ENCODE measurements at regions not wholly inside any gene's neighbourhood (a gene's known extent, or its start where the extent isn't known, plus 50 kb on each side); places are given as distances from the start of the nearest gene placed in this dataset.
"Not testable (repeated sequence)": the region's sequence is repeated elsewhere in the genome, so short reads cannot be mapped to it uniquely, and the experiment has no call there.

GRCh38 chr6:134632024-134632423 is 314.1 kb upstream of the SGK1 start:
- no peak overlapping the region for H3K4me3 ChIP-seq (ENCODE audit: low read length)
- DNase-seq (ENCODE audit: low read depth, low spot score), result no peak

GRCh38 chr6:134631398-134631924 is 313.5 kb upstream of the SGK1 start:
- H3K4me3 ChIP-seq (ENCODE audit: low read length), result no peak overlapping the region
- DNase-seq (ENCODE audit: low read depth, low spot score), result no peak

GRCh38 chr6:134630508-134631121 is 312.7 kb upstream of the SGK1 start:
- no peak overlapping the region for H3K4me3 ChIP-seq (ENCODE audit: low read length)
- DNase-seq (ENCODE audit: low read depth, low spot score), result no peak

GRCh38 chr6:134628154-134628553 is 310.2 kb upstream of the SGK1 start:
- DNase-seq (ENCODE audit: low read depth, low spot score), result no peak
- no peak overlapping the region for H3K4me3 ChIP-seq (ENCODE audit: low read length)

GRCh38 chr6:134627707-134628106 is 309.8 kb upstream of the SGK1 start:
- no peak overlapping the region for H3K4me3 ChIP-seq (ENCODE audit: low read length)
- no peak for DNase-seq (ENCODE audit: low read depth, low spot score)

GRCh38 chr6:134626589-134626988 is 308.7 kb upstream of the SGK1 start:
- DNase-seq (ENCODE audit: low read depth, low spot score), result no peak
- no peak overlapping the region for H3K4me3 ChIP-seq (ENCODE audit: low read length)

- no peak overlapping the region for H3K4me3 ChIP-seq (ENCODE audit: low read length)
- no peak for DNase-seq (ENCODE audit: low read depth, low spot score)
These were observed 308.2 kb upstream of the SGK1 start for GRCh38 chr6:134626086-134626485.

- DNase-seq (ENCODE audit: low read depth, low spot score), result no peak
- H3K4me3 ChIP-seq (ENCODE audit: low read length), result no peak overlapping the region
These were observed 306.9 kb upstream of the SGK1 start for GRCh38 chr6:134624781-134625180.

- H3K4me3 ChIP-seq (ENCODE audit: low read length), result no peak overlapping the region
- no peak for DNase-seq (ENCODE audit: low read depth, low spot score)
These were observed 305.5 kb upstream of the SGK1 start for GRCh38 chr6:134623401-134623800.

- no peak for DNase-seq (ENCODE audit: low read depth, low spot score)
- H3K4me3 ChIP-seq (ENCODE audit: low read length), result no peak overlapping the region
These were observed 304.7 kb upstream of the SGK1 start for GRCh38 chr6:134622382-134623173.

- DNase-seq (ENCODE audit: low read depth, low spot score), result no peak
- no peak overlapping the region for H3K4me3 ChIP-seq (ENCODE audit: low read length)
These were observed 303.9 kb upstream of the SGK1 start for GRCh38 chr6:134621858-134622257.

- H3K4me3 ChIP-seq (ENCODE audit: low read length), result no peak overlapping the region
- no peak for DNase-seq (ENCODE audit: low read depth, low spot score)
These were observed 301.9 kb upstream of the SGK1 start for GRCh38 chr6:134619789-134620188.

- no peak overlapping the region for H3K4me3 ChIP-seq (ENCODE audit: low read length)
- DNase-seq (ENCODE audit: low read depth, low spot score), result no peak
These were observed 301.2 kb upstream of the SGK1 start for GRCh38 chr6:134619077-134619476.

GRCh38 chr6:134614606-134615485 is 296.9 kb upstream of the SGK1 start:
- no peak overlapping the region for H3K4me3 ChIP-seq (ENCODE audit: low read length)
- no peak for DNase-seq (ENCODE audit: low read depth, low spot score)

GRCh38 chr6:134612128-134612527 is 294.2 kb upstream of the SGK1 start:
- not testable (repeated sequence) for DNase-seq (ENCODE audit: low read depth, low spot score); H3K4me3 ChIP-seq (ENCODE audit: low read length)

GRCh38 chr6:134610411-134610810 is 292.5 kb upstream of the SGK1 start:
- no peak overlapping the region for H3K4me3 ChIP-seq (ENCODE audit: low read length)
- no peak for DNase-seq (ENCODE audit: low read depth, low spot score)

- no peak overlapping the region for H3K4me3 ChIP-seq (ENCODE audit: low read length)
- no peak for DNase-seq (ENCODE audit: low read depth, low spot score)
These were observed 291.9 kb upstream of the SGK1 start for GRCh38 chr6:134609716-134610261.

GRCh38 chr6:134607411-134607810 is 289.5 kb upstream of the SGK1 start:
- DNase-seq (ENCODE audit: low read depth, low spot score), result no peak

GRCh38 chr6:134605034-134605433 is 287.1 kb upstream of the SGK1 start:
- DNase-seq (ENCODE audit: low read depth, low spot score), result no peak

More at GRCh38 chr6:134607411-134607810, 289.5 kb upstream of the SGK1 start:
- no peak overlapping the region for H3K4me3 ChIP-seq (ENCODE audit: low read length)

More at GRCh38 chr6:134605034-134605433, 287.1 kb upstream of the SGK1 start:
- H3K4me3 ChIP-seq (ENCODE audit: low read length), result no peak overlapping the region

Data from Jurkat, Clone E6-1 (cell line).